HCT116 (cell line): ENCODE measurements at regions not wholly inside any gene's neighbourhood (a gene's known extent, or its start where the extent isn't known, plus 50 kb on each side); places are given as distances from the start of the nearest gene placed in this dataset.
"Not testable (repeated sequence)": the region's sequence is repeated elsewhere in the genome, so short reads cannot be mapped to it uniquely, and the experiment has no call there.

Experiments
- ATAC-seq: fragments of 200-7000 bp; cut with Tn5 transposase; 2 replicates; pipeline ENCODE4 v1.9.1; 2020; ENCODE audit warnings: mild to moderate bottlenecking, moderate library complexity
- BruUV-seq: library from RNA; stranded (reverse); fragments of 400-500 nt; replicated peaks from 2 replicates; lab custom pipeline; 2021; lab: Mats Ljungman, UMichigan
- CTCF ChIA-PET: fragments of 300-600 bp; sonication (Branson Sonifier 250); formaldehyde crosslinking; loops from one replicate; lab custom pipeline; 2021; ENCODE audit warnings: antibody characterized with exemption; lab: Charles Lee
- POLR2A ChIA-PET: fragments of 300-600, 350-600 bp; sonication (Branson Sonifier 250); formaldehyde crosslinking; loops from one replicate; lab custom pipeline; 2021; ENCODE audit warnings: antibody characterized with exemption; lab: Charles Lee
- RAD21 ChIA-PET, 2 experiments: fragments of 300-600 bp; sonication (Branson Sonifier 250); formaldehyde crosslinking; loops; one replicate each; lab custom pipeline; 2023; ENCODE audit warnings: low total read pairs in 2 of 2; ENCODE audit not compliant: uncharacterized antibody in 2 of 2, unreplicated experiment in 2 of 2, low non-redundant PET in 1 of 2; lab: Charles Lee
- DNase-seq: peaks from one replicate; pipeline ENCODE4 v3.0.0-alpha.2; 2010; ENCODE audit warnings: low read depth, low spot score
- H2AFZ ChIP-seq: fragments of 200-600 bp; shearing (Covaris generic), sonication (generic); 2 replicates; pipeline ENCODE4 v1.6.1; 2017; ENCODE audit warnings: low read depth, mixed run types, mixed read lengths, antibody characterized with exemption, low read length; ENCODE audit not compliant: poor library complexity, severe bottlenecking
- H3K27ac ChIP-seq: 2 replicates; pipeline ENCODE4 v1.5.1; 2012; ENCODE audit warnings: low read depth, low read length
- H3K27me3 ChIP-seq: fragments of 200-600 bp; sonication (generic); 2 replicates; pipeline ENCODE4 v1.6.1; 2016; ENCODE audit warnings: mixed run types, low read length, mixed read lengths; ENCODE audit not compliant: insufficient read depth
- H3K36me3 ChIP-seq, 2 experiments: fragments of 200-500 bp in 1 of 2; fragments of 200-600 bp in 1 of 2; sonication (Bioruptor generic) in 1 of 2; sonication (generic) in 1 of 2; 2 replicates each; pipeline versions ENCODE4 v1.5.1 to v1.6.1; 2014 to 2016; ENCODE audit warnings: low read length in 2 of 2, inconsistent platforms in 1 of 2, mixed read lengths in 1 of 2, mixed run types in 1 of 2; ENCODE audit not compliant: insufficient read depth in 2 of 2, control insufficient read depth in 1 of 2
- H3K4me1 ChIP-seq, 2 experiments: fragments of 200-600 bp in 1 of 2; sonication (generic) in 1 of 2; 2 replicates each; pipeline versions ENCODE4 v1.5.1 to v1.6.1; 2012 to 2017; ENCODE audit warnings: low read length in 2 of 2, inconsistent platforms in 1 of 2, mild to moderate bottlenecking in 1 of 2, mixed read lengths in 1 of 2, mixed run types in 1 of 2, moderate library complexity in 1 of 2; ENCODE audit not compliant: insufficient read depth in 2 of 2, control insufficient read depth in 1 of 2
- H3K4me2 ChIP-seq: fragments of 200-600 bp; sonication (generic); 2 replicates; pipeline ENCODE4 v1.6.1; 2017; ENCODE audit warnings: mixed run types, low read length, mixed read lengths
- H3K4me3 ChIP-seq, 2 experiments: fragments of 200-600 bp in 1 of 2; sonication (generic) in 1 of 2; replicated peaks in 1 of 2; 2 replicates each; pipeline ENCODE4 v1.5.1; 2011 to 2016; ENCODE audit warnings: low read length in 2 of 2, control low read depth in 1 of 2, low read depth in 1 of 2, mild to moderate bottlenecking in 1 of 2, mixed read lengths in 1 of 2, mixed run types in 1 of 2
- H3K79me2 ChIP-seq: fragments of 200-600 bp; sonication (generic); 2 replicates; pipeline ENCODE4 v1.6.1; 2017; ENCODE audit warnings: mild to moderate bottlenecking, mixed run types, low read length, moderate library complexity, mixed read lengths; ENCODE audit not compliant: insufficient read depth
- H3K9ac ChIP-seq: fragments of 200-600 bp; sonication (generic); 2 replicates; pipeline ENCODE4 v1.6.1; 2016; ENCODE audit warnings: low read length, mixed read lengths
- H3K9me2 ChIP-seq: fragments of 200-600 bp; sonication (generic), shearing (Covaris generic); 2 replicates; pipeline ENCODE4 v1.6.1; 2017; ENCODE audit warnings: mixed run types, mild to moderate bottlenecking, moderate library complexity; ENCODE audit not compliant: insufficient read depth
- H3K9me3 ChIP-seq, 2 experiments: fragments of 200-500 bp in 1 of 2; fragments of 200-600 bp in 1 of 2; sonication (Bioruptor generic) in 1 of 2; sonication (generic) in 1 of 2; 2 replicates each; pipeline ENCODE4 v1.6.1; 2014 to 2017; ENCODE audit warnings: low read length in 2 of 2, mixed read lengths in 2 of 2, inconsistent platforms in 1 of 2, low read depth in 1 of 2, mild to moderate bottlenecking in 1 of 2, mixed run types in 1 of 2, moderate library complexity in 1 of 2; ENCODE audit not compliant: control insufficient read depth in 1 of 2, insufficient read depth in 1 of 2
- H4K20me1 ChIP-seq: fragments of 200-600 bp; sonication (generic), shearing (Covaris generic); 2 replicates; pipeline ENCODE4 v1.6.1; 2017; ENCODE audit warnings: mixed run types, mild to moderate bottlenecking, moderate library complexity; ENCODE audit not compliant: insufficient read depth
- CBX3 ChIP-seq: IDR thresholded peaks from 2 replicates; pipeline ENCODE4 v1.6.1; 2012; ENCODE audit warnings: low read depth
- CEBPB ChIP-seq: IDR thresholded peaks from 2 replicates; pipeline ENCODE4 v1.6.1; 2012; ENCODE audit warnings: low read depth
- EGR1 ChIP-seq: IDR thresholded peaks from 2 replicates; pipeline ENCODE4 v1.6.1; 2012; ENCODE audit warnings: low read depth
- EZH2phosphoT487 ChIP-seq: fragments of 200-600 bp; IDR thresholded peaks from 2 replicates; pipeline ENCODE4 v1.6.1; 2018; ENCODE audit warnings: antibody characterized with exemption, borderline replicate concordance
- FOSL1 ChIP-seq: IDR thresholded peaks from 2 replicates; pipeline ENCODE4 v1.6.1; 2012; ENCODE audit warnings: low read depth
- MAX ChIP-seq: IDR thresholded peaks from 2 replicates; pipeline ENCODE4 v1.6.1; 2012
- POLR2A ChIP-seq: IDR thresholded peaks from 2 replicates; pipeline ENCODE4 v1.7.0; 2011; ENCODE audit warnings: borderline replicate concordance; ENCODE audit not compliant: insufficient read depth, insufficient read length; ENCODE audit errors: extremely low read depth
- POLR2AphosphoS5 ChIP-seq: IDR thresholded peaks from 2 replicates; pipeline ENCODE4 v1.6.1; 2011; ENCODE audit warnings: mild to moderate bottlenecking, low read depth, low read length, moderate library complexity
- TCF7L2 ChIP-seq: IDR thresholded peaks from 2 replicates; pipeline ENCODE4 v1.7.0; 2011; ENCODE audit warnings: borderline replicate concordance, inconsistent platforms; ENCODE audit not compliant: insufficient read depth, insufficient read length; ENCODE audit errors: extremely low read depth
- YY1 ChIP-seq: IDR thresholded peaks from 2 replicates; pipeline ENCODE4 v1.6.1; 2011; ENCODE audit warnings: low read length, low read depth, moderate library complexity, mild to moderate bottlenecking; ENCODE audit not compliant: insufficient replicate concordance; ENCODE audit errors: extremely low read depth
- ZFX ChIP-seq: fragments of 450-650 bp; IDR thresholded peaks from 2 replicates; pipeline ENCODE4 v1.6.1; 2017
- ZNF274 ChIP-seq: fragments of 200-500 bp; sonication (Bioruptor generic); IDR thresholded peaks from 2 replicates; pipeline ENCODE4 v1.6.1; 2014; ENCODE audit warnings: mild to moderate bottlenecking, low read depth, low read length, inconsistent platforms
- intact Hi-C: fragments of 100-400 bp; cut with micrococcal nuclease; formaldehyde crosslinking; loops from 2 replicates; pipeline ENCODE4 v1.10.0; 2022

- no peak overlapping the region for H3K27ac ChIP-seq
- no TSS peak for BruUV-seq
- H3K9me3 ChIP-seq: peaks cover 0 to 5% of the 10 kb centered on the region in 2 experiments; a peak in 2 of 4 replicates
- no peak for DNase-seq
- TF ChIP-seq TCF7L2: no peak
- no peak for TF ChIP-seq POLR2A
- no peak for TF ChIP-seq FOSL1
- no peak for TF ChIP-seq CEBPB
- TF ChIP-seq POLR2AphosphoS5: no peak
- no peak for TF ChIP-seq ZFX
- TF ChIP-seq MAX: no peak
- TF ChIP-seq YY1: no peak
- TF ChIP-seq ZNF274: no peak
- TF ChIP-seq EZH2phosphoT487: no peak
- TF ChIP-seq EGR1: no peak
- TF ChIP-seq, all 23 proteins: peak for 0
- Histone ChIP-seq H3K9ac (no peak overlapping the region), H3K27me3 (no peaks in the 10 kb centered on the region), H2AFZ (no peak overlapping the region), H3K36me3 (no peaks in the 10 kb centered on the region), H4K20me1 (no peaks in the 10 kb centered on the region), H3K4me3 (no peak overlapping the region), H3K9me2 (no peaks in the 10 kb centered on the region), H3K4me2 (no peak overlapping the region), H3K79me2 (no peaks in the 10 kb centered on the region), H3K4me1 (no peaks in the 10 kb centered on the region)
- no peak for ATAC-seq
- POLR2A ChIA-PET: no interaction called here
- RAD21 ChIA-PET: no interaction called here
- intact Hi-C loops: no loop called here
- CTCF ChIA-PET: no interaction called here
Observed at GRCh38 chr3:3951071-3951470, 151.8 kb downstream of the LRRN1 start.

- POLR2A ChIA-PET: no interaction called here
- no peaks in the 10 kb centered on the region for H3K27me3 ChIP-seq
- RAD21 ChIA-PET: no interaction called here
- intact Hi-C loops: no loop called here
- no peaks in the 10 kb centered on the region for H3K79me2 ChIP-seq
- no peak for DNase-seq
- no peaks in the 10 kb centered on the region for H3K4me1 ChIP-seq
- no peaks in the 10 kb centered on the region for H3K36me3 ChIP-seq
- TF ChIP-seq YY1 (no peak), FOSL1 (no peak), CEBPB (no peak), CBX3 (no peak), EGR1 (no peak)
- no peak overlapping the region for H2AFZ ChIP-seq
- H3K4me3 ChIP-seq: no peak overlapping the region
- BruUV-seq: no TSS peak
- CTCF ChIA-PET: no interaction called here
- no peak overlapping the region for H3K27ac ChIP-seq
- no peaks in the 10 kb centered on the region for H3K9me2 ChIP-seq
- H3K4me2 ChIP-seq: no peak overlapping the region
- no peak for ATAC-seq
- H3K9ac ChIP-seq: no peak overlapping the region
- peaks cover 0 to 5% of the 10 kb centered on the region in 2 experiments; a peak in 2 of 4 replicates for H3K9me3 ChIP-seq
- no peaks in the 10 kb centered on the region for H4K20me1 ChIP-seq
Observed at GRCh38 chr3:3951501-3951900, 152.3 kb downstream of the LRRN1 start.

GRCh38 chr3:3962867-3963266, 163.6 kb downstream of the LRRN1 start:
- H3K4me3 ChIP-seq, intact Hi-C loops, H3K4me1 ChIP-seq, H3K27me3 ChIP-seq, H3K27ac ChIP-seq, H4K20me1 ChIP-seq, H3K9ac ChIP-seq, H3K9me3 ChIP-seq, RAD21 ChIA-PET, DNase-seq, CTCF ChIA-PET, H3K9me2 ChIP-seq, H3K36me3 ChIP-seq, POLR2A ChIA-PET, H2AFZ ChIP-seq, H3K79me2 ChIP-seq, ATAC-seq, BruUV-seq, H3K4me2 ChIP-seq: not testable (repeated sequence)
